MM.1S (cell line): ENCODE measurements at regions not wholly inside any gene's neighbourhood (a gene's known extent, or its start where the extent isn't known, plus 50 kb on each side); places are given as distances from the start of the nearest gene placed in this dataset.

Source experiments
- DNase-seq: peaks from one replicate; pipeline ENCODE4 v3.0.0-alpha.2; 2015
- H2AFZ ChIP-seq: fragments of 300-600 bp; sonication (generic); 2 replicates; pipeline ENCODE4 v1.6.0; 2016; ENCODE audit warnings: antibody characterized with exemption, low read length
- H3F3A ChIP-seq: fragments of 300-600 bp; sonication (generic); 2 replicates; pipeline ENCODE4 v1.6.1; 2016; ENCODE audit warnings: mild to moderate bottlenecking, antibody characterized with exemption, low read length, moderate library complexity, mixed read lengths; ENCODE audit not compliant: insufficient read depth
- H3K27ac ChIP-seq: fragments of 300-600 bp; sonication (generic); 2 replicates; pipeline ENCODE4 v1.5.1; 2016; ENCODE audit warnings: mild to moderate bottlenecking, low read length
- H3K27me3 ChIP-seq: fragments of 300-600 bp; sonication (generic); replicated peaks from 2 replicates; pipeline ENCODE4 v1.6.0; 2016; ENCODE audit warnings: low read length; ENCODE audit not compliant: insufficient read depth
- H3K36me3 ChIP-seq: fragments of 300-600 bp; sonication (generic); replicated peaks from 2 replicates; pipeline ENCODE4 v1.6.1; 2016; ENCODE audit warnings: mild to moderate bottlenecking, low read length, mixed read lengths; ENCODE audit not compliant: insufficient read depth
- H3K4me1 ChIP-seq: fragments of 300-600 bp; sonication (generic); 2 replicates; pipeline ENCODE4 v1.6.1; 2016; ENCODE audit warnings: low read length, mixed read lengths
- H3K4me2 ChIP-seq: fragments of 300-600 bp; sonication (generic); 2 replicates; pipeline ENCODE4 v1.6.0; 2016; ENCODE audit warnings: low read depth, low read length
- H3K4me3 ChIP-seq: fragments of 300-600 bp; sonication (generic); 2 replicates; pipeline ENCODE4 v1.5.1; 2016; ENCODE audit warnings: low read length, mixed read lengths
- H3K79me2 ChIP-seq: fragments of 300-600 bp; sonication (generic); 2 replicates; pipeline ENCODE4 v1.6.1; 2016; ENCODE audit warnings: mixed run types, low read length, mixed read lengths
- H3K9ac ChIP-seq: fragments of 300-600 bp; sonication (generic); 2 replicates; pipeline ENCODE4 v1.6.1; 2016; ENCODE audit warnings: low read length, mixed read lengths
- H3K9me2 ChIP-seq: fragments of 300-600 bp; sonication (generic); replicated peaks from 2 replicates; pipeline ENCODE4 v1.6.1; 2016; ENCODE audit warnings: mild to moderate bottlenecking, low read length, mixed read lengths; ENCODE audit not compliant: insufficient read depth
- H3K9me3 ChIP-seq: fragments of 300-600 bp; sonication (generic); replicated peaks from 2 replicates; pipeline ENCODE4 v1.6.1; 2016; ENCODE audit warnings: mild to moderate bottlenecking, low read length, mixed read lengths; ENCODE audit not compliant: insufficient read depth
- H4K20me1 ChIP-seq: fragments of 300-600 bp; sonication (generic); 2 replicates; pipeline ENCODE4 v1.6.1; 2016; ENCODE audit warnings: mild to moderate bottlenecking, low read length, moderate library complexity, mixed read lengths; ENCODE audit not compliant: insufficient read depth
- EZH2 ChIP-seq: fragments of 300-600 bp; sonication (generic); optimal IDR thresholded peaks from 2 replicates; pipeline ENCODE3; 2017; ENCODE audit warnings: low read depth, mild to moderate bottlenecking, antibody characterized with exemption, low read length, mixed read lengths
- EZH2phosphoT487 ChIP-seq: fragments of 300-600 bp; sonication (generic); IDR thresholded peaks from 2 replicates; pipeline ENCODE4 v1.6.1; 2018; ENCODE audit warnings: antibody characterized with exemption, low read length
- TF ChIP-seq, protein P1 (sequence below): fragments of 300-600 bp; sonication (generic); IDR thresholded peaks from 2 replicates; pipeline ENCODE4 v1.5.1; 2016; ENCODE audit warnings: antibody characterized with exemption, low read length, mixed read lengths

DNA sequence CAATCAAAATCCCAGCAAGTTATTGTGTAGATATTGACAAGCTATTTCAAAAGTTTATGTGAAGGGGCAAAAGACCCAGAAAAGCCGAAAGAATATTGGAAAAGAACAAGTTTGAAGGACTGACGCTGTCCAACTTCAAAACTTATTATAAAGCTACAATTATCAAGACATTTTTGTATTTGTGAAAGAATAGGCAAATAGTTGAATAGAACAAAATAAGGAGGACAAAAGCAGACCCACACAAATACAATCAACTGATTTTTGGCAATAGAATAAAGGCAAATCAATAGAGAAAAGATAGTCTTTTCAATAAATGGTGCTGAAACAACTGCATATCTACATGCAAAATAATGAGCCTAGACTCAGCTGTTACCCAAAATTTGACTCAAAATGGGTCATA, 807.7 kb upstream of the CDH6 start:
- H3K27ac ChIP-seq: no peak overlapping the region

DNA sequence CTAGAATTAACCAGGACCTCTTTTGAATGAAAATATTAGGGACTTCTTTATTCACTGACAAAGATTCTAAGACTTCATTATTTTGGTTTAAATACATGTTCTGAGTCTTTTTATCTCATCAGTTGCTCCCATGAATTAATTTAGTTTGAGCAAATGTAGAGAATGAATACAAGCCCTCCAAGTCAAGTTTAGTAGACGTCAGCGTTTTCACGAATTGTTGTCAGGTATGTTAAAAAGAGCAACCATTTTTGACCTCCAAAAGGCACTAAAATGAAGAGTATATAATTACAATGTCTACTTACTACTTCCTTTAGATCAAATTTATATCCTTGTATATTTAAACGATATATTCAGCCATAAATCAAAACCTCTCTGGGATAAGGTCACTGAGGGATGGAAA, 809.3 kb upstream of the CDH6 start:
- Histone ChIP-seq H3K9ac (no peak overlapping the region), H3K9me3 (no peaks in the 10 kb centered on the region), H3K27me3 (no peaks in the 10 kb centered on the region), H3K4me2 (no peak overlapping the region), H3K4me3 (no peak overlapping the region), H3K79me2 (no peaks in the 10 kb centered on the region), H3K36me3 (no peaks in the 10 kb centered on the region), H3F3A (no peaks in the 10 kb centered on the region), H4K20me1 (no peaks in the 10 kb centered on the region), H3K9me2 (no peaks in the 10 kb centered on the region), H3K27ac (no peak overlapping the region), H2AFZ (no peak overlapping the region), H3K4me1 (no peaks in the 10 kb centered on the region)
- no peak for DNase-seq
- TF ChIP-seq EZH2phosphoT487 (no peak), EZH2 (no peak)
- TF ChIP-seq, protein P1, sequence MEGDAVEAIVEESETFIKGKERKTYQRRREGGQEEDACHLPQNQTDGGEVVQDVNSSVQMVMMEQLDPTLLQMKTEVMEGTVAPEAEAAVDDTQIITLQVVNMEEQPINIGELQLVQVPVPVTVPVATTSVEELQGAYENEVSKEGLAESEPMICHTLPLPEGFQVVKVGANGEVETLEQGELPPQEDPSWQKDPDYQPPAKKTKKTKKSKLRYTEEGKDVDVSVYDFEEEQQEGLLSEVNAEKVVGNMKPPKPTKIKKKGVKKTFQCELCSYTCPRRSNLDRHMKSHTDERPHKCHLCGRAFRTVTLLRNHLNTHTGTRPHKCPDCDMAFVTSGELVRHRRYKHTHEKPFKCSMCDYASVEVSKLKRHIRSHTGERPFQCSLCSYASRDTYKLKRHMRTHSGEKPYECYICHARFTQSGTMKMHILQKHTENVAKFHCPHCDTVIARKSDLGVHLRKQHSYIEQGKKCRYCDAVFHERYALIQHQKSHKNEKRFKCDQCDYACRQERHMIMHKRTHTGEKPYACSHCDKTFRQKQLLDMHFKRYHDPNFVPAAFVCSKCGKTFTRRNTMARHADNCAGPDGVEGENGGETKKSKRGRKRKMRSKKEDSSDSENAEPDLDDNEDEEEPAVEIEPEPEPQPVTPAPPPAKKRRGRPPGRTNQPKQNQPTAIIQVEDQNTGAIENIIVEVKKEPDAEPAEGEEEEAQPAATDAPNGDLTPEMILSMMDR: no peak

More for the DNA sequence above, 807.7 kb upstream of the CDH6 start:
- H3K4me1 ChIP-seq: no peaks in the 10 kb centered on the region
- H3K27me3 ChIP-seq: no peaks in the 10 kb centered on the region
- no peak for DNase-seq
- no peaks in the 10 kb centered on the region for H3K9me3 ChIP-seq
- no peaks in the 10 kb centered on the region for H4K20me1 ChIP-seq
- no peaks in the 10 kb centered on the region for H3F3A ChIP-seq
- H3K4me2 ChIP-seq: no peak overlapping the region
- TF ChIP-seq EZH2 (no peak), EZH2phosphoT487 (no peak)
- TF ChIP-seq, protein P1: no peak
- no peaks in the 10 kb centered on the region for H3K9me2 ChIP-seq
- no peaks in the 10 kb centered on the region for H3K36me3 ChIP-seq
- H3K4me3 ChIP-seq: no peak overlapping the region
- no peak overlapping the region for H3K9ac ChIP-seq
- no peaks in the 10 kb centered on the region for H3K79me2 ChIP-seq
- no peak overlapping the region for H2AFZ ChIP-seq

DNA sequence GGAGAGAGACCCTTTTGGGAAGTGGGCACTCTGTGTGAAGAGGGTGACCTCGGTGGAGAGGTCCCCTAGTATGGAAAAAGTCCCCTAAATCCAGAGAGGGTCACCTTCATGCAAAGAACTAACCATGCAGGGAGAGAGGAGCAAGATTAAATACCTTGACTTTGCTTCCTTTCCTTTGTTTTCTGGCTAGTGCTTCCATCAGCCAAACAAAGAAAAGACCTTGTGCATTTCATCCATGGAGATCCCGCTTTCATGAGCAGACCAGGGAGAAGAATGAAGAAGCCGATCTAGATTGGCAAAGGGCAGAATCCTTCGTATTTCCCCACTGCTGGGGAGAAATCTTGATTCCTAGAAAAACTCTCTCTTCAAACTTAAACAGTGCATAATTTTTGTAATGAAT, 813.3 kb upstream of the CDH6 start:
- no peak overlapping the region for H3K4me2 ChIP-seq
- no peaks in the 10 kb centered on the region for H3K27me3 ChIP-seq
- no peak overlapping the region for H3K4me3 ChIP-seq

More for the DNA sequence above, 813.3 kb upstream of the CDH6 start:
- no peaks in the 10 kb centered on the region for H3K79me2 ChIP-seq
- no peaks in the 10 kb centered on the region for H3F3A ChIP-seq
- no peak overlapping the region for H2AFZ ChIP-seq
- TF ChIP-seq EZH2phosphoT487 (no peak), EZH2 (no peak)
- TF ChIP-seq, protein P1: no peak
- H3K9me2 ChIP-seq: no peaks in the 10 kb centered on the region
- no peak overlapping the region for H3K9ac ChIP-seq
- H3K4me1 ChIP-seq: no peaks in the 10 kb centered on the region
- no peaks in the 10 kb centered on the region for H3K9me3 ChIP-seq
- no peaks in the 10 kb centered on the region for H3K36me3 ChIP-seq
- DNase-seq: no peak
- no peak overlapping the region for H3K27ac ChIP-seq
- H4K20me1 ChIP-seq: no peaks in the 10 kb centered on the region
